K562 (cell line): ENCODE measurements at regions not wholly inside any gene's neighbourhood (a gene's known extent, or its start where the extent isn't known, plus 50 kb on each side); places are given as distances from the start of the nearest gene placed in this dataset.

Experiments used
- ATAC-seq: fragments of 200-7000 bp; cut with Tn5 transposase; 3 replicates; pipeline ENCODE4 v1.9.1; 2020; ENCODE audit warnings: moderate library complexity
- BruUV-seq: library from RNA; stranded (reverse); fragments of 400-500 nt; replicated peaks from 2 replicates; lab custom pipeline; 2021; lab: Mats Ljungman, UMichigan
- CTCF ChIA-PET: fragments of 300-600 bp; formaldehyde crosslinking; extraction: SDS; loops from one replicate; lab custom pipeline; 2021; ENCODE audit warnings: low intra/inter-chr PET ratio; lab: Yijun Ruan, JAX
- POLR2A ChIA-PET: fragments of 300-600, 350-650 bp; sonication (Branson Sonifier 250); formaldehyde crosslinking; extraction: SDS; loops from one replicate; lab custom pipeline; 2021; ENCODE audit warnings: antibody characterized with exemption, inconsistent platforms; lab: Yijun Ruan, JAX
- DNase-seq, 4 experiments: peaks; one replicate each; pipeline versions ENCODE4 v3.0.0 to v3.0.0-alpha.2; 2011 to 2018; ENCODE audit warnings: low spot score in 3 of 4, mixed read lengths in 3 of 4; ENCODE audit errors: extremely low read depth in 1 of 4
- FAIRE-seq: peaks from 2 replicates; lab custom pipeline; 2011; peaks lifted over from hg19 to GRCh38; lab: Jason Lieb, UNC
- H2AFZ ChIP-seq: 2 replicates; pipeline ENCODE4 v1.6.0; 2011; ENCODE audit warnings: low read depth, low read length, control low read depth, inconsistent platforms
- H3K27ac ChIP-seq: fragments of 200-600 bp; 3 replicates; pipeline ENCODE4 v1.8.0; 2011; ENCODE audit warnings: low read depth, mild to moderate bottlenecking, control low read depth, inconsistent platforms, low read length, moderate library complexity, mixed read lengths; ENCODE audit errors: extremely low read depth
- H3K27me3 ChIP-seq, 2 experiments: fragments of 300-600 bp in 1 of 2; 2 replicates in 1 of 2; 3 replicates in 1 of 2; pipeline versions ENCODE4 v1.6.0 to v1.8.0; 2011; ENCODE audit warnings: inconsistent platforms in 2 of 2, low read length in 2 of 2, mild to moderate bottlenecking in 1 of 2, mixed read lengths in 1 of 2, moderate library complexity in 1 of 2; ENCODE audit not compliant: control insufficient read depth in 2 of 2, insufficient read depth in 2 of 2
- H3K36me3 ChIP-seq: fragments of 300-600 bp; 3 replicates; pipeline ENCODE4 v1.8.0; 2011; ENCODE audit warnings: mild to moderate bottlenecking, low read length, inconsistent platforms; ENCODE audit not compliant: control insufficient read depth, insufficient read depth
- H3K4me1 ChIP-seq, 2 experiments: fragments of 200-600 bp in 1 of 2; replicated peaks in 1 of 2; 2 replicates in 1 of 2; 3 replicates in 1 of 2; pipeline versions ENCODE4 v1.5.1 to v1.8.0; 2011; ENCODE audit warnings: inconsistent platforms in 2 of 2, low read length in 2 of 2, mild to moderate bottlenecking in 1 of 2, mixed read lengths in 1 of 2, moderate library complexity in 1 of 2; ENCODE audit not compliant: control insufficient read depth in 2 of 2, insufficient read depth in 2 of 2
- H3K4me2 ChIP-seq: 2 replicates; pipeline ENCODE4 v1.6.1; 2011; ENCODE audit warnings: low read length, control low read depth, inconsistent platforms, mixed read lengths; ENCODE audit not compliant: insufficient read depth
- H3K4me3 ChIP-seq: fragments of 200-600 bp; sonication (generic), shearing (Covaris generic); 2 replicates; pipeline ENCODE4 v1.5.1; 2016; ENCODE audit warnings: control low read depth, inconsistent platforms
- H3K79me2 ChIP-seq: fragments of 200-600 bp; 3 replicates; pipeline ENCODE4 v1.8.0; 2011; ENCODE audit warnings: low read length, inconsistent platforms; ENCODE audit not compliant: control insufficient read depth, insufficient read depth
- H3K9ac ChIP-seq, 2 experiments: 2 replicates each; pipeline versions ENCODE4 v1.6.0 to v1.6.1; 2011; ENCODE audit warnings: low read depth in 2 of 2, low read length in 2 of 2, control low read depth in 1 of 2, inconsistent platforms in 1 of 2, mild to moderate bottlenecking in 1 of 2, mixed read lengths in 1 of 2; ENCODE audit not compliant: insufficient read depth in 1 of 2
- H3K9me1 ChIP-seq: one replicate; pipeline ENCODE4 v1.6.0; 2011; ENCODE audit warnings: inconsistent platforms, mild to moderate bottlenecking, low read length, moderate library complexity; ENCODE audit not compliant: control insufficient read depth, insufficient read depth
- H3K9me3 ChIP-seq: replicated peaks from 2 replicates; pipeline ENCODE4 v1.5.1; 2011; ENCODE audit warnings: low read depth, low read length, inconsistent platforms; ENCODE audit not compliant: control insufficient read depth, insufficient read depth
- H4K20me1 ChIP-seq: replicated peaks from 2 replicates; pipeline ENCODE4 v1.6.1; 2011; ENCODE audit warnings: low read length, inconsistent platforms, mixed read lengths; ENCODE audit not compliant: control insufficient read depth, insufficient read depth
- CHD2 ChIP-seq: IDR thresholded peaks from 2 replicates; pipeline ENCODE4 v1.6.1; 2011; ENCODE audit warnings: low read depth, low read length
- ETV5 ChIP-seq: sonication (generic); formaldehyde crosslinking; IDR thresholded peaks from 2 replicates; pipeline ENCODE4 v1.4.0; 2020; ENCODE audit warnings: low read depth, mild to moderate bottlenecking, missing genetic modification reagents
- FOXA1 ChIP-seq: fragments of 450-650 bp; IDR thresholded peaks from 2 replicates; pipeline ENCODE4 v1.6.1; 2016; ENCODE audit warnings: mild to moderate bottlenecking, borderline replicate concordance
- JUN ChIP-seq, 2 experiments: sonication (generic) in 1 of 2; formaldehyde crosslinking in 1 of 2; IDR thresholded peaks; 2 replicates each; pipeline versions ENCODE4 v1.6.1 to v1.8.0; 2012 to 2022; ENCODE audit warnings: borderline replicate concordance in 2 of 2, mild to moderate bottlenecking in 2 of 2, improper control_type of control experiment in 1 of 2, low read depth in 1 of 2, low read length in 1 of 2, missing genetic modification reagents in 1 of 2
- RAD21 ChIP-seq, 2 experiments: fragments of 250-450 bp in 1 of 2; fragments of 450-650 bp in 1 of 2; sonication (Bioruptor Pico) in 1 of 2; formaldehyde crosslinking in 1 of 2; IDR thresholded peaks in 1 of 2; conservative IDR thresholded peaks in 1 of 2; 2 replicates each; pipeline versions ENCODE4 v1.4.0 to v1.8.0; 2020 to 2022; ENCODE audit warnings: mild to moderate bottlenecking in 2 of 2, moderate library complexity in 1 of 2
- RB1 ChIP-seq: fragments of 450-650 bp; IDR thresholded peaks from 2 replicates; pipeline ENCODE4 v1.6.1; 2017; ENCODE audit warnings: low read depth, mild to moderate bottlenecking
- SMC3 ChIP-seq: conservative IDR thresholded peaks from 2 replicates; pipeline ENCODE4 v1.6.1; 2011; ENCODE audit warnings: low read depth, low read length, improper control_type of control experiment; ENCODE audit not compliant: insufficient read depth
- STAG1 ChIP-seq: sonication (generic); formaldehyde crosslinking; IDR thresholded peaks from 2 replicates; pipeline ENCODE4 v1.5.0; 2020; ENCODE audit warnings: missing genetic modification reagents, borderline replicate concordance
- WGBS: fragments of 100-300 bp; shearing (Covaris generic); methylation state at CpG from one replicate; pipeline ENCODE4 v1.1.6; 2016; ENCODE audit warnings: low coverage, mixed read lengths; ENCODE audit not compliant: insufficient coverage; ENCODE audit errors: missing lambda C conversion rate; 5-methylcytosine and 5-hydroxymethylcytosine counted together
- in situ Hi-C: fragments of 300-500 bp; cut with MboI; formaldehyde crosslinking; loops from 4 replicates; pipeline ENCODE4 v1.15.0; 2018; ENCODE audit warnings: inconsistent platforms, mixed read lengths
- intact Hi-C: fragments of 100-400 bp; cut with micrococcal nuclease; formaldehyde crosslinking; loops from 2 replicates; pipeline ENCODE4 v1.14.2; 2022
- TF ChIP-seq, protein P1 (sequence below), 2 experiments: fragments of 450-650 bp; formaldehyde crosslinking in 1 of 2; IDR thresholded peaks; 2 replicates each; pipeline versions ENCODE4 v1.4.0 to v1.6.1; 2014 to 2020; ENCODE audit warnings: mild to moderate bottlenecking in 2 of 2, borderline replicate concordance in 1 of 2, low read depth in 1 of 2
- TF ChIP-seq, protein P2 (sequence below): fragments of 450-650 bp; formaldehyde crosslinking; IDR thresholded peaks from 2 replicates; pipeline ENCODE4 v1.4.0; 2022; ENCODE audit warnings: mild to moderate bottlenecking, moderate library complexity

DNA sequence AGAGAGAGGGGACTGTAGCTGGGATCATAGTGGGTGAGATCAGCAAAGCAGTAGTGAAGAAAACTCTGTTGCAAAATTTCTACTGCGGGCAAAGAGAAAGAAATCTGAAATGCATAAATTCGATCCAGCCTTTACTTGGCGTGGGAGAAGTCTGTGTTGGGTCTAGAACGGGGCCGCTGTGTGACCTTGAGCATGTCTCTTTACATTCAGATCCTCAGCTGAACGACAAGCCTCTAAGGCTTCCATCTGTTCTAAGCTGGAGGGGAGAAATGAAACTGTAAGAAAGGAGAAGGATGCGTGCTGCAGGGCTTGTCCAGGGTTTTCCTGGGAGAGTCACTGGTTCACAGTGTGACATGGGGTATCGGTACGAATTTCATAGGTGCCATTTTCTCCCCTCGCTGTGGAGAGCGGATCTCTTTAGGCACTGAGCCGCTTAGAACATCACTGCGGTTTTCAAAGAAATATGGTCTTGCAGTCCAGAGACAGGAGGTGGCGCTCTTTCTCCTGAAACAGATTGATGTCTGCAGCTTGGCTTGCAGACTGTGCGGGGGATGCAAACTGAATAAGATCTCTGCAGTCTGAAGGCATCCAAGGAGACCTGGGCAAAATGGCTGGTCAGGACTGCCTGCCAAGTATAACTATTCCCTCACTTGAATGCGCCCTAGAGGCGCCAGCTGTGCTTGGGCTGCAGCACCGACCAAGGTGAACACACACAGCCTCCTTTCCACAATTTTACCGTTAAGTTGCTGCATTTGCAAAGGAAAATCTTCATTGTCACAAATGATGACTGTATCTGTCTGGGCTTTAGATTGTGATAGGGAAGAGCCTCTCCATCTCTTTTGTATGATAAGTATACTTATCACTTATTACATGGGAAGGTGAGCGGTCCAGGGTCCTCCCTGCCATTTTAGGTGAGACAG is 104.1 kb downstream of the XCL2 start:
- intact Hi-C loops = loop anchor here (1.0 to 10.0 kb wide), 5 partner anchors 97 to 1105 kb away; no protein-coding TSS in a partner anchor
- Histone ChIP-seq H3K36me3 (no peaks in the 10 kb centered on the region), H4K20me1 (no peaks in the 10 kb centered on the region), H3K9ac (no peak overlapping the region), H3K4me2 (peak overlapping the region; percentile 58), H3K9me1 (no peaks in the 10 kb centered on the region), H3K27me3 (peaks cover 1 to 32% of the 10 kb centered on the region in 2 experiments; a peak in 3 of 5 replicates), H3K4me3 (no peak overlapping the region), H3K27ac (no peak overlapping the region), H3K4me1 (no peaks in the 10 kb centered on the region; a peak in 1 of 5 replicates), H3K9me3 (no peaks in the 10 kb centered on the region), H2AFZ (peak overlapping the region; percentile 41; the same call in 1 of the 2 replicates), H3K79me2 (no peaks in the 10 kb centered on the region)
- DNase-seq = peak; percentile 61 to 90 (median 69)
- peak; percentile 97 for ATAC-seq
- BruUV-seq = no TSS peak
- ChIA-PET CTCF (interaction anchor here (0.5 to 2.5 kb wide), 8 partner anchors 78 to 1024 kb away, joined by 3 to 12 read pairs (median 6); partner anchors contain the start of gene XCL1), POLR2A (interaction anchor here (0.5 to 2.6 kb wide), 6 partner anchors 10 to 616 kb away, joined by 3 to 7 read pairs (median 4); no protein-coding TSS in a partner anchor)
- WGBS = 9% methylated on average over 20 of the region's 20 CpGs
- in situ Hi-C loops = loop anchor here (5.0 to 10.0 kb wide), 2 partner anchors 148 to 915 kb away; no protein-coding TSS in a partner anchor
- FAIRE-seq = peak; percentile 98
- 0 out of 2 replicates have a peak, but pooled peaks have one; percentile 35 for TF ChIP-seq ETV5
- TF ChIP-seq, protein P1, sequence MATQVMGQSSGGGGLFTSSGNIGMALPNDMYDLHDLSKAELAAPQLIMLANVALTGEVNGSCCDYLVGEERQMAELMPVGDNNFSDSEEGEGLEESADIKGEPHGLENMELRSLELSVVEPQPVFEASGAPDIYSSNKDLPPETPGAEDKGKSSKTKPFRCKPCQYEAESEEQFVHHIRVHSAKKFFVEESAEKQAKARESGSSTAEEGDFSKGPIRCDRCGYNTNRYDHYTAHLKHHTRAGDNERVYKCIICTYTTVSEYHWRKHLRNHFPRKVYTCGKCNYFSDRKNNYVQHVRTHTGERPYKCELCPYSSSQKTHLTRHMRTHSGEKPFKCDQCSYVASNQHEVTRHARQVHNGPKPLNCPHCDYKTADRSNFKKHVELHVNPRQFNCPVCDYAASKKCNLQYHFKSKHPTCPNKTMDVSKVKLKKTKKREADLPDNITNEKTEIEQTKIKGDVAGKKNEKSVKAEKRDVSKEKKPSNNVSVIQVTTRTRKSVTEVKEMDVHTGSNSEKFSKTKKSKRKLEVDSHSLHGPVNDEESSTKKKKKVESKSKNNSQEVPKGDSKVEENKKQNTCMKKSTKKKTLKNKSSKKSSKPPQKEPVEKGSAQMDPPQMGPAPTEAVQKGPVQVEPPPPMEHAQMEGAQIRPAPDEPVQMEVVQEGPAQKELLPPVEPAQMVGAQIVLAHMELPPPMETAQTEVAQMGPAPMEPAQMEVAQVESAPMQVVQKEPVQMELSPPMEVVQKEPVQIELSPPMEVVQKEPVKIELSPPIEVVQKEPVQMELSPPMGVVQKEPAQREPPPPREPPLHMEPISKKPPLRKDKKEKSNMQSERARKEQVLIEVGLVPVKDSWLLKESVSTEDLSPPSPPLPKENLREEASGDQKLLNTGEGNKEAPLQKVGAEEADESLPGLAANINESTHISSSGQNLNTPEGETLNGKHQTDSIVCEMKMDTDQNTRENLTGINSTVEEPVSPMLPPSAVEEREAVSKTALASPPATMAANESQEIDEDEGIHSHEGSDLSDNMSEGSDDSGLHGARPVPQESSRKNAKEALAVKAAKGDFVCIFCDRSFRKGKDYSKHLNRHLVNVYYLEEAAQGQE (IDR thresholded peaks at IDR 0.05; ENCODE audit: borderline replicate concordance) = peak; percentile 92
- TF ChIP-seq, protein P1 (CRISPR knock-in tag; IDR thresholded peaks at IDR 0.05; ENCODE audit: low read depth) = no peak
- TF ChIP-seq, protein P2, sequence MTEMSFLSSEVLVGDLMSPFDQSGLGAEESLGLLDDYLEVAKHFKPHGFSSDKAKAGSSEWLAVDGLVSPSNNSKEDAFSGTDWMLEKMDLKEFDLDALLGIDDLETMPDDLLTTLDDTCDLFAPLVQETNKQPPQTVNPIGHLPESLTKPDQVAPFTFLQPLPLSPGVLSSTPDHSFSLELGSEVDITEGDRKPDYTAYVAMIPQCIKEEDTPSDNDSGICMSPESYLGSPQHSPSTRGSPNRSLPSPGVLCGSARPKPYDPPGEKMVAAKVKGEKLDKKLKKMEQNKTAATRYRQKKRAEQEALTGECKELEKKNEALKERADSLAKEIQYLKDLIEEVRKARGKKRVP = no peak
- TF ChIP-seq JUN (IDR thresholded peaks at IDR 0.05; ENCODE audit: borderline replicate concordance, low read depth, low read length) = no peak
- no peak for TF ChIP-seq JUN (CRISPR knock-in tag; IDR thresholded peaks at IDR 0.05; ENCODE audit: borderline replicate concordance)
- peak; percentile 72; the same call in 1 of the 2 replicates for TF ChIP-seq RB1
- TF ChIP-seq STAG1 (CRISPR knock-in tag) = peak; percentile 68; the same call in 1 of the 2 replicates
- no peak for TF ChIP-seq FOXA1
- no peak for TF ChIP-seq CHD2
- TF ChIP-seq SMC3 = peak; percentile 96
- TF ChIP-seq RAD21 (CRISPR knock-in tag; conservative IDR thresholded peaks at IDR 0.05 in 1 of 2, IDR thresholded peaks at IDR 0.05 in 1 of 2) = peak; percentile 94 to 99
